ENCODE measurements at regions not wholly inside any gene's neighbourhood (a gene's known extent, or its start where the extent isn't known, plus 50 kb on each side); places are given as distances from the start of the nearest gene placed in this dataset.

DNA sequence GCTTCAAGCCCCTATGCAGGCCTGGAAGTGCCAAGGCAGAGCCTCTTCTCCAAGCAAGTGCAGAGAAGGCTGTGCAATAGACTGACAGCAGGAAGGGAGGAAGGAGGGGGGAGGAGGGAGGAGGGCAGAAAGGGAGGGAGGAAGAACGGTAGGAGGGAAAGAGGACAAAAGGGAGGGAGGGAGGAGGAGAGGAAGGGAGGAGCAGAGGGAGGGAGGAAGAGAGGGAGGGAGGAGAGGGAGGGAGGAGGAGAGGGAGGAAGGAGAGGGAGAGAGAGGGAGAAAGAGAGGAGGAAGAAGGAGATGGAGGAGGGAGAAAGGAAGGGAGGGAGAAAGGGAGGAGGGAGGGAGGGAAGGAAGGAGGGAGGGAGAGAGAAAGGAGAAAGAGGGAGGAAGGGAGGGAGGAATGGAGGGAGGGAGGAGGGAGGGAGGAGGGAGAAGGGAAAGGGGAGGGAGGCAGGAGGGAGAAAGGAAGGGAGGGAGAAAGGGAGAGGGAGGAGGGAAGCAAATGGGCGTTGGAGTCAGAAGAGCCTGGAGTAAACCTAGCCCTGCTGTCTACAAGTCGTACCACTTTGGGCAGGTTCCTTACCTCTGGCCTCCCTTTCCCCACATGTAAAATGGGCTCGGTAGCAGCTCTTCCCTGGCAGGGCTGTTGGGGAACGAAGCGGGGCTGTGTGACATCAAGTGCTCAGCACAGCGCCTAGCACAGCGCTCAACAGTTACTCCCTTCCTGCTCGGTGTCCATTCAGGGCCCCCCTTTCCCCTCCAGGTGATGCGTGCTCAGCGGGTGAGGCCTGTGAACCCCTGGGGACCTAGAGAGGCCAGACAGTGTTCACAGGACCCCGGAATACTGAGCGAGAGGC, 244.6 kb downstream of the NPHP4 start:
- no peak for TF ChIP-seq POLR2A (IDR thresholded peaks at IDR 0.05)
- TF ChIP-seq, protein P1, sequence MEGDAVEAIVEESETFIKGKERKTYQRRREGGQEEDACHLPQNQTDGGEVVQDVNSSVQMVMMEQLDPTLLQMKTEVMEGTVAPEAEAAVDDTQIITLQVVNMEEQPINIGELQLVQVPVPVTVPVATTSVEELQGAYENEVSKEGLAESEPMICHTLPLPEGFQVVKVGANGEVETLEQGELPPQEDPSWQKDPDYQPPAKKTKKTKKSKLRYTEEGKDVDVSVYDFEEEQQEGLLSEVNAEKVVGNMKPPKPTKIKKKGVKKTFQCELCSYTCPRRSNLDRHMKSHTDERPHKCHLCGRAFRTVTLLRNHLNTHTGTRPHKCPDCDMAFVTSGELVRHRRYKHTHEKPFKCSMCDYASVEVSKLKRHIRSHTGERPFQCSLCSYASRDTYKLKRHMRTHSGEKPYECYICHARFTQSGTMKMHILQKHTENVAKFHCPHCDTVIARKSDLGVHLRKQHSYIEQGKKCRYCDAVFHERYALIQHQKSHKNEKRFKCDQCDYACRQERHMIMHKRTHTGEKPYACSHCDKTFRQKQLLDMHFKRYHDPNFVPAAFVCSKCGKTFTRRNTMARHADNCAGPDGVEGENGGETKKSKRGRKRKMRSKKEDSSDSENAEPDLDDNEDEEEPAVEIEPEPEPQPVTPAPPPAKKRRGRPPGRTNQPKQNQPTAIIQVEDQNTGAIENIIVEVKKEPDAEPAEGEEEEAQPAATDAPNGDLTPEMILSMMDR (IDR thresholded peaks at IDR 0.05): no peak
